ENCODE measurements at regions not wholly inside any gene's neighbourhood (a gene's known extent, or its start where the extent isn't known, plus 50 kb on each side); places are given as distances from the start of the nearest gene placed in this dataset.

GRCh38 chr14:98682726-98683125, 589.3 kb downstream of the BCL11B start:
- TF ChIP-seq POLR2A (IDR thresholded peaks at IDR 0.05) (no peak), EP300 (IDR thresholded peaks at IDR 0.05) (no peak), CTCF (IDR thresholded peaks at IDR 0.05) (no peak), POLR2AphosphoS5 (IDR thresholded peaks at IDR 0.05) (no peak)

Measured in suprapubic skin (tissue), 4 donors.